GM12872 (cell line): ENCODE measurements at regions not wholly inside any gene's neighbourhood (a gene's known extent, or its start where the extent isn't known, plus 50 kb on each side); places are given as distances from the start of the nearest gene placed in this dataset.

ENCODE experiments used
- TF ChIP-seq, protein P1 (sequence below): IDR thresholded peaks from 3 replicates; pipeline ENCODE4 v1.5.1; 2011; ENCODE audit warnings: low read depth, mild to moderate bottlenecking, low read length, moderate library complexity; ENCODE audit not compliant: insufficient read depth

- TF ChIP-seq, protein P1, sequence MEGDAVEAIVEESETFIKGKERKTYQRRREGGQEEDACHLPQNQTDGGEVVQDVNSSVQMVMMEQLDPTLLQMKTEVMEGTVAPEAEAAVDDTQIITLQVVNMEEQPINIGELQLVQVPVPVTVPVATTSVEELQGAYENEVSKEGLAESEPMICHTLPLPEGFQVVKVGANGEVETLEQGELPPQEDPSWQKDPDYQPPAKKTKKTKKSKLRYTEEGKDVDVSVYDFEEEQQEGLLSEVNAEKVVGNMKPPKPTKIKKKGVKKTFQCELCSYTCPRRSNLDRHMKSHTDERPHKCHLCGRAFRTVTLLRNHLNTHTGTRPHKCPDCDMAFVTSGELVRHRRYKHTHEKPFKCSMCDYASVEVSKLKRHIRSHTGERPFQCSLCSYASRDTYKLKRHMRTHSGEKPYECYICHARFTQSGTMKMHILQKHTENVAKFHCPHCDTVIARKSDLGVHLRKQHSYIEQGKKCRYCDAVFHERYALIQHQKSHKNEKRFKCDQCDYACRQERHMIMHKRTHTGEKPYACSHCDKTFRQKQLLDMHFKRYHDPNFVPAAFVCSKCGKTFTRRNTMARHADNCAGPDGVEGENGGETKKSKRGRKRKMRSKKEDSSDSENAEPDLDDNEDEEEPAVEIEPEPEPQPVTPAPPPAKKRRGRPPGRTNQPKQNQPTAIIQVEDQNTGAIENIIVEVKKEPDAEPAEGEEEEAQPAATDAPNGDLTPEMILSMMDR = no peak
Observed at GRCh38 chrX:155767051-155767875, 113.9 kb upstream of the VAMP7 start.

DNA sequence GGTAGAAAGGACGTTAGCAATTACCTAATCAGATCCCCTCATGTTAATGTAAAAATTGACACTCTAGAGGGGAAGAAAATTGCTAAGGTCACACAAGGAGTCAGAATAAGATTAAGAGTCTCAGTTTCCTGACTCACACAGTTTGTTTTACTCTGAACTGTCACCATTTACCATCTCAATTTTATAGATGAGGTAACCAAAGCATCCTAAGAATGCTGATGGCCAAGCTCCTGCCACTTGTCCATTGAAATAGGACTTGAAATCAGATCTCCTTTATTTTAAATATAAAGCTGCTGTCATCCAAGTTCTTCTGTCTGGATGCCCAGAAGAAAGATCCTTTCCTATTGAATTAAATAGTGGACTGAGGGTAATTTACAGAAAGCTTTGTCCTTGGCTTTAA lies 114.8 kb upstream of the VAMP7 start:
- TF ChIP-seq, protein P1 = no peak

- TF ChIP-seq, protein P1 = no peak
Observed at GRCh38 chrX:155761185-155761584, 120.0 kb upstream of the VAMP7 start.

DNA sequence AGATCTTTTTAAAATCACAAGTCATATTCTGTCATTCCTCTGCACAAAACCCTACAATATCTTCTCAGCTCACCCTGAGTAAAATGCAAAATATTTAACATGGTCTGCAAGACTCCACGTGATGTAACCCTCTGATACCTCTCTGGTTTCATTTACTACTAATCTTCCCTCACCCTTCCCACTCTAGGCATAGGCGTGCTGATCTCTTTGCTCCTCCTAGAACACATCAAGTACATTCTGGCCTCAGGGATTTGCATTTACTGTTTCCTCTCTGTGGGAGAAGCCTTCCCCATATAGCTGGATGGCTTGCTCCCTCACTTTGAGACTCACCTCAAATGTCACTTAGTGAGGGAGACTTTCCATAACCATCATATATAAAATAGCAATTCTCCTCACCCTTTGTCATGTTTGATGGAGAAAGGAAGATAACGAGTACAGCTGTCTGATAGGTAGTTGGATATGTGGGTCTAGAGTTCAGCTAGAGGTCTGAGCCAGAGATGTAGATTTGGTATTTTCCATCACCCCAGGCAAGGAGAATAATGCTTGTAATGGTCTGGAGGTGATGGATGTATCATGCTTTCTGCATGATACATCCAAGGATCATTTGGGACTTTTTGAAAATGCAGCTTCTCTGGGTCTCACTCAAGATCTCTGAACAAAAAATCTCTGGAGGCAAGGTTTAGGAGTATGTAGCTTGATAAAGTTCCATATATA lies 123.9 kb upstream of the VAMP7 start:
- TF ChIP-seq, protein P1 = no peak

GRCh38 chrX:155755706-155756337 lies 125.3 kb upstream of the VAMP7 start:
- TF ChIP-seq, protein P1 = no peak

GRCh38 chrX:155751131-155751530 lies 130.0 kb upstream of the VAMP7 start:
- TF ChIP-seq, protein P1 = no peak

DNA sequence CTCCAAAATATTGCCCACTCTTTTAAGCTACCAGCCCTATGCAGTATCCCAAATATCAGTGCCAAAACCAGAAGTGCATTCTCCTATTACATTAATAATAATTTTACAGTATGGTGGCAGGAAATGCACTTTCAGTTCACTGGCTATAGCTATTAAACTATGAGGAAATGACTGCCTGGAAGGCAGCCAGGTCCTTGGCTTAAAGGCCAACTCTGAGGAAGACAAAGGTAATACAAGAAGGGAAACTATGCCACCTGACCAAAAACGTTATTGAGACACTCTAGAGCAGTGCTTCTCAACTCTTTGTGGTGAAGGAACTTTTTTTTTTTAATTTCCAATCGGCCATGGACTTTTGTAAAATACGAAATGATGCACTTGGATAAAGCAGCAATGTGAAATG lies 133.6 kb upstream of the VAMP7 start:
- TF ChIP-seq, protein P1 = no peak
